GM19324 (cell line): ENCODE measurements at regions not wholly inside any gene's neighbourhood (a gene's known extent, or its start where the extent isn't known, plus 50 kb on each side); places are given as distances from the start of the nearest gene placed in this dataset.

Experiments
- ATAC-seq: cut with Tn5 transposase; IDR thresholded peaks from one replicate; pipeline ENCODE4 v1.9.1; 2021; ENCODE audit warnings: mild to moderate bottlenecking, moderate library complexity; ENCODE audit not compliant: unreplicated experiment, low FRiP score

DNA sequence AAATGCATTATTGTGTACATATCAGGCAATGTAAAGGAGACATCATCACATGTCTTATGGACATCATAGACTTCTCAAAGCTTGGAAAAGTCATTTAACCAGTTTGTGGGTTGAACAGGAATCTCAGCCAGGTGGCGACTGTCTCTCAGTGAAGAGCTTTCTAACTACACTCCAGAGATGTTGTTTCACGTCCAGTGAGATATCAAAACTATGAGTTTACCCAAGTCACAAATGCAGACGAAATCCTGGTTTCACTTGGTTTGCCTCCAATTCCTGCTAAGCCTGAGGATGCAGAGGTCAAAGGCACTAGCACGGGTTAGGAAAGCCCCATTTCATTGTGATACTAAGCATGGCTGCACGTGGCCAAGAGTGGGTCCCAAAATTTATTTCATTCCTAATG, 384.5 kb upstream of the MEIS1 start:
- ATAC-seq, result no peak

DNA sequence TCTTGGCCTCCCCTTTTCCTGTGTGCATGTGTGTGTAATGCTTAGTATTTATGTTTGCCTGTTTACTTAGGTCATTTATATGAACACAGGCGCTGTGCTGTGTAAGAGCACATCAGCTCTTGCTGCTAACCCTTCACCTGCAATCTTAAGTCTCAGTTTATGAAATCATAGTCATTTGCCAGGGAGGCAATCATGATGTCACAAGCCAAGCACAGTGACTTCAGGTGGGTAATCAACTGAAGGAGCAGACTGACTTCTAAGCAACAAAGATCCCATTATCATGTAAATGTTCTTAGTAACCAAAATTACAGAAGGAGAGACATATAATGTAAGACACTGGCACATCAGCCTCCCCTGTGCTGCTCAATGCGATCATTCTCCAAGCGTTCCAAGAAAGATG, 386.3 kb upstream of the MEIS1 start:
- ATAC-seq, result no peak

GRCh38 chr2:66041902-66042657, 392.8 kb upstream of the MEIS1 start:
- ATAC-seq, result no peak

DNA sequence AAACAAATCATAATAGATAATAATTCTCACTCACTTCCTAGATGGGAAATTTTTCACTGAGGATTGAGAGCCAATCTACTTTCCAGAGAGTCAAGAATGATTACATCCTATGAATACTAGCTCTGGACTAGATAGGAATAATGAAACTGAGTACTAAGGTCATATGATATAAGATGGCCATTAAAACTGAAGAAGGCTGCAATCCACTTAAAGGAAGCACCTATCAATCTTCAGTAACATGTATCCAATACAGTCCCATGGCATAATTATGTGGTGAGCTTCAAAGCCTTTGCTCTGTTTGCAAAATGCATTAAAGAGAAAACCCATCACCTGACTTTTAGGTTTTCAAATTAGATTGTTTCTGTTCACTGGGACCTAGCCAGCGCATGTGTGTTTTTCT, 398.0 kb upstream of the MEIS1 start:
- ATAC-seq, result no peak

DNA sequence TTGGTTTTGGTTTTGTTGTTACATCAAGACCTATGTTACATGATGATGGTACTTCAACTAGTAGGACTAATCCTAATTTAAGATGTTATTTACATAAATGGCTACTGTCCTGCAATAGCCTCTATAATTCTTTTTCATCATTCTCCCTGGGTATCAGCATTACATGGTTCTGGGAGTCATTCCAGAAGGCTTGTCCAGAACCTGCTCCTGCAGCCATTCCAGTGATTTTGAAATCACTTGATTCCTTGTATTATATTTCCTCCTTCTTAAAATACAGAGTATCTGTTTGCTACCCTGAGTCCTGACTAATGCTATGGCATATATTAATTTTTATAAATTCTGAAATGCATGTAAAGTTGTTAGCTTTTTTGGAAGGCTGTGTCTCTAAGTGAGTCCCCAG, 400.5 kb upstream of the MEIS1 start:
- ATAC-seq, result no peak

DNA sequence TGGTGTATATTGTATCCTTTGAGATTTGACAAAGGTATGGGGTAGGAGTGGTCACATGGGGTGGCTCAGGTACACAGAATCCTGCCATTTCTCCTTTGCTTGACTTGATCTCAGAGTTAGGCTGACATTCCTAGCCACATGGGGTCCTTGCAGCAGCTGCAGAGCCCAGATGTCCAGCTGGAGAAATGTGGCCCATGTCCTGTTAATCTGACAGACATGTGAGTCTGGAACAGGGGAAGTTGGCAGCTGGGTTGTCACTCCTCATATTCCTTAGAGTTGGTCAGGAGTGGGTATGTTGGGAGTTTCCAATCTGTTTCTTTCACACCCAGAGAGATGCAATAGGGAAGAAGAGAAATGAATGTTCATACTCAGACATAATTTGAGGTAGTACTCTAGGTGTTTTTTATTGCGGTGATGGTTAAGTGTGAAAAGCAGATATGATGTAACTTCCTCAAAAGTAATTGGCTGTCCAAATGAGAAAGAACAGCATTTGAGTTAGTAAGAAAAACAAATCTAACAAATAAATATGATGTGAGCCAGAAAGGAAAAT, 402.6 kb upstream of the MEIS1 start:
- ATAC-seq, result no peak

GRCh38 chr2:66031236-66031635, 403.7 kb upstream of the MEIS1 start:
- no peak for ATAC-seq

- ATAC-seq, result no peak
These were observed 404.4 kb upstream of the MEIS1 start for GRCh38 chr2:66030553-66030952.

DNA sequence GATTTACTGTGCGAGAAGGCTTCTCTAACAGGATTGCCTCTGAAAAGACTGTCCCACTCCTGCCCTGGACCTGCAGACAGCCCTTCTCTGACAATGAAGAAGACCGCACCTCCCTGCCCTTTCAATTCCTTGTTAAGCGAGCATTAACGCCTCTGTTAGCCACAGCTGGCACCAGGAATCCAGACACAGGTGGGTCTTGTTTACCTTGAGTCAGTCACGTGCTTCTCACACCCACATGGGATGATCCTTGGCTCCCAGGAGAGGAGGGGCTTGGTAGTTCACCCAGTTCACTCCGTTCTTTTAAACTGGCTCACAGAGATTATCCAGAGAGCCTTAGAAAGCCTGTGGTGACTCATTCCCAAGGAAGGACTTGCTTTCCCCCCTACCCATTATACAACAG, 410.5 kb upstream of the MEIS1 start:
- no peak for ATAC-seq

GRCh38 chr2:66021296-66021695, 413.6 kb upstream of the MEIS1 start:
- ATAC-seq, result no peak

DNA sequence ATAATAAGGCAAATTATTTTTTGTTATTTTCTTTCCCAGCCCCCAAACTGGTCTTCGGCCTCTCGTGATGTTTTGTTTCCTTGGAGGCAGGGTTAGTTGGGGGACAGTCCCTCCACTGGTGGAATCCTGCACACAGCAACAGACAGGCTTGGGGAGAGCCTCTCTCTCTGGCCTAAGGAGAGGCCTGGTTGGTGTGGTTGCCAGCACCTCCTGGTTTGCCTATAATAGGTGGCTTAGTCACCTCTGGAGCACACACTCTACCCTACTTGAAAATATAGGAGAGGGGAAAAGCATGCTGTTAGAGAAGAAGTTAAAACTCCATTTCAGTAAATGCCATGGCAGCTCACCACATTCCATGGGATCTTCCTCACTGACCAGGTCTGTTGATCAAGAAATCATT, 417.2 kb upstream of the MEIS1 start:
- no peak for ATAC-seq

GRCh38 chr2:66014450-66014849, 420.5 kb upstream of the MEIS1 start:
- no peak for ATAC-seq

GRCh38 chr2:66013456-66013855, 421.5 kb upstream of the MEIS1 start:
- ATAC-seq, result no peak

DNA sequence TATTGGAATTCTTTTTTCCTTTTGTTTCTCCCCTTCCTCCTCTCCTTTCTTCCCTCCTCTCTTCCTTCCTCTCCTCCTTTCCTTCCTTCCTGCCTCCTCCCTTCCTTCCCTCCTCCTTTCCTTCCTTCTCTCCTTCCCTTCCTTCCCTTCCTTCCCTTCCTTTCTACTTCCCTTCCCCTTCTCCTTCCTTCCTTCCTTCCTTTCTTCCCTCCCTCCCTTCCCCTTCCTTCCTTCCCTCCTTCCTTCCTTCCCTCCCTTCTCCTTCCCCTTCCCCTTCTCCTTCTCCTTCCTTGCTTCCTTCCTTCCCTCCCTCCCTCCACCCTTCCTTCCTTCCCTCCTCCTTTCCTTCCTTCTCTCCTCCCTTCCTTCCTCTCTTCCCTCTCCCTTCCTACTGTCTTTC, 431.0 kb upstream of the MEIS1 start:
- no peak for ATAC-seq

GRCh38 chr2:66001538-66001937, 433.4 kb upstream of the MEIS1 start:
- no peak for ATAC-seq

- no peak for ATAC-seq
These were observed 434.0 kb upstream of the MEIS1 start for GRCh38 chr2:66000901-66001300.

DNA sequence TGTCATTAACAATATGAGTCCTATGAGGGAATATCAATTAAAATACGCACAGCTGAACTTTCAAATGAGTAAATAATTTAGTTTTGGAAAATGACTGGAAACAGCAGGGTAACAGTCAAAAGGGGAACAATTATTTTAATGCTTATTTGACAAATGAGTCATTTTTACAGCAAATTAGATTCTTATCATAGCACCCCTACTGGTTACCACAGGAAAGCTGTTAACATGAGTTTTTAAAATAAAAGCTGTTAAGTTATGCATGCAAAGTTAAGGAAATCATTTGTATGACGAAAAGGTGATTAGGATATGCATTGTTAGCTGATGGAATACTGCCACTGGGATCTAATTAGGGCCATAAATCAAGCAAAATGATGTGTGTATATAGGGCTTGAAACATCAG, 435.1 kb upstream of the MEIS1 start:
- ATAC-seq, result no peak

DNA sequence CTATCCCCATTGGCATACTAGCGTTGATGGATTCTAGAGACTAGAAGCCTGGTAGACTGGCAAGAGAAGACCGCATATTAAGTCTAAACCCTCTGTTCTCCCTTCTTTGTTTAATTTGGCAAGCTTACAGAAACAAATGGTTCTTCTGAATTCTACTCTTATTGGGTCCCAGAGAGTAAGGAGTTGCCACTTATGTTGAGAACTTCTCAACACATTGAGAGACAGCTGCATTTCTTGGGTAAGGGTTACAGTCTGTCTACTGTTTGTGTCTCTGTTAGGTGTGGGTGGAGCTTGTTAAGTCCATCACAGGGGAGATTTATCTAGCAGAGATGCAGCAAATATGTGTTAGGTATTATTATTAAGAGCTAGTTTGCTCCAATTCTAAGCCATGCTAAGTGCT, 435.8 kb upstream of the MEIS1 start:
- ATAC-seq, result no peak

- no peak for ATAC-seq
These were observed 437.0 kb upstream of the MEIS1 start for GRCh38 chr2:65997961-65998360.

DNA sequence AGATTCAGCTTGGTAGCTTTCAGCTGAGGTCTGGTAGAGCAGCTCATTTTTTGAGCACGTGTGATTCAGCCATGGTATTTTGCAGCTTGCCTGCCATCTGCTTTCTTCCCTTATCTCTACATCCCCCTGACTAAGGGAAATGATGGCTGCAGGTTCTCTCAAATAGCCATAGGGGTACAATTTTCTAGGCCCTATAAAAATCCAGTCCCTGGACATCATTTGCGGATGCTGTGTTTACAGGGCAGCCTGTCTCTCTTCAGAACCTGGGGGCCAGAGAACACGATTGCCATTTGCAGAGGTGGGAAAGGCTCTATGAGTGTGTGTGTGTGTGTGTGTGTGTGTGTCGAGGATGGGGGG, 442.7 kb upstream of the MEIS1 start:
- no peak for ATAC-seq

DNA sequence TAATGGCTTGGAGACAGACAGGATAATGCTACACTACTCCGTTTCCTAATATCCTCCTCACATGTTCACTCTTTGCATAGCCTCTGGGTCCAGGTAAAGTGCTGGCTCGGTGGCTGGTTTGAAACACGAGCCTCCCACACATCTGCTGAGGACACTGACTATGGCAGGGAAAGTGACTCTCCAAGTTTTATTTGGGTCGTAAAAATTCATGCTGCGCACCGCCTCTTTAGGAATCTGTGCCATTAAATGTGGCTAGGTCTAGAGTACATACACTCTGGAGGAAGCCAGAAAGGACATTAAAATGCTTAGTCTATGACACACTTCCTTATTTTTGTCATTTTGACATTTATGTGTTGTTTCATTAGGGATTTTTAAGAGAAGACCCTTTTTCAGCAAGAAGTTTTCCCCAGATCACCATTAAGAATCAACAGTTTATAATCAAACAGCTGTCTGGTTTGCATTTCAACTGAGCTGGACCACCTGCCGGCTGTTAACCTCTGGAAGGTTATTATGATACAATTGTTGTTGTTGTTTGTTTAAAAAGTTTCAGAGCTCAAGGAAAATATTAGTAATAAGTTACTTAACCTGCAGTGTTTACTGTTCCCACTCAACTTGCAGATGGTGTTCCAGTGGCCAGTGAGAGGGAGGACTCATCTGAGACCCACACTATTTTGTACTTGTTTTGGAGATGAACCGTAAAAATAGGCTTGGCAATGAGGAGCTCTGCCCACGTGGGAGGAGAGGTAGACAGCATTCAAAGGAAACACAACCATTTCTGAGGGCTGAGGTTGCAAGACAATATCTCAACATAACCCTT, 443.3 kb upstream of the MEIS1 start:
- ATAC-seq, result no peak

GRCh38 chr2:65985986-65986385, 448.9 kb upstream of the MEIS1 start:
- ATAC-seq, result no peak
